22Rv1 (cell line): ENCODE measurements at regions not wholly inside any gene's neighbourhood (a gene's known extent, or its start where the extent isn't known, plus 50 kb on each side); places are given as distances from the start of the nearest gene placed in this dataset.

ENCODE experiments used
- H3K27ac ChIP-seq: fragments of 450-650 bp; 2 replicates; pipeline ENCODE4 v1.5.1; 2017
- ZFX ChIP-seq: fragments of 450-650 bp; IDR thresholded peaks from 2 replicates; pipeline ENCODE4 v1.6.1; 2017; ENCODE audit warnings: antibody characterized with exemption, borderline replicate concordance
- TF ChIP-seq, protein P1 (sequence below): fragments of 450-650 bp; IDR thresholded peaks from 2 replicates; pipeline ENCODE4 v1.5.1; 2017; ENCODE audit warnings: mild to moderate bottlenecking

DNA sequence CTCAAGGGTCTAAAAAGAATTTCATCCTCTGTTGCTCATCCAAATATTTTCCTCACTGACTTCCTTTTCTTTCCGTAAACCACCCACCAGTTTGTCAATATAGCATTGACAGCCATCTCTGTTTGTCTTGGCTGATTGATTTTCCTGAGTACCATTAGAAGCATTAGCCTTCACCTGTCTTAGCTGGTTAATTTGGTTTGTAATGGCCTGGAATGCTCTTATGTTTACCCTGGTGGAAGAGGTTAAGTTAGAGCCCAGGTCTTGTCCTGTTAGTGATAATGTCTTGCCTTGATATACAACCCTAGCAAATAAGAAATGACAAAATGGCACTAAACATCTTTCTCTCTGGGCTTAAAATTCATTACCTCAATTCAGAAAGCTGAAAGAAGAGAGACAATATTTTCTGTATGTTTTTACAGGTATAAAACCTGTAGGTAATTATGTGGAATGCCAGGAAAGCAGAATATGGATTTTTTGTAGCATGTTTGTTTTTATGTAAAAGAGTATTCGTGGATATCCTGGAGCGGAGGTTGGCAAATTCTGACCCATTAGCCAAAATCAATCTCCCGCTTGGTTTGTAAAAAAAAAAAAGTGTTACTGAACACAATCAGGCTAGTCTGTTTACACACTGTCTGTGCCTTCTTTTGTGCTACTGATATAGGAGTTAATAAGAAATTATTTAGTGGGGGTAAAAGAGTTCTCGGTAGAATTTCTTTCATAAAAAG lies 224.4 kb upstream of the DAAM1 start:
- H3K27ac ChIP-seq = no peak overlapping the region
- no peak for TF ChIP-seq ZFX
- TF ChIP-seq, protein P1, sequence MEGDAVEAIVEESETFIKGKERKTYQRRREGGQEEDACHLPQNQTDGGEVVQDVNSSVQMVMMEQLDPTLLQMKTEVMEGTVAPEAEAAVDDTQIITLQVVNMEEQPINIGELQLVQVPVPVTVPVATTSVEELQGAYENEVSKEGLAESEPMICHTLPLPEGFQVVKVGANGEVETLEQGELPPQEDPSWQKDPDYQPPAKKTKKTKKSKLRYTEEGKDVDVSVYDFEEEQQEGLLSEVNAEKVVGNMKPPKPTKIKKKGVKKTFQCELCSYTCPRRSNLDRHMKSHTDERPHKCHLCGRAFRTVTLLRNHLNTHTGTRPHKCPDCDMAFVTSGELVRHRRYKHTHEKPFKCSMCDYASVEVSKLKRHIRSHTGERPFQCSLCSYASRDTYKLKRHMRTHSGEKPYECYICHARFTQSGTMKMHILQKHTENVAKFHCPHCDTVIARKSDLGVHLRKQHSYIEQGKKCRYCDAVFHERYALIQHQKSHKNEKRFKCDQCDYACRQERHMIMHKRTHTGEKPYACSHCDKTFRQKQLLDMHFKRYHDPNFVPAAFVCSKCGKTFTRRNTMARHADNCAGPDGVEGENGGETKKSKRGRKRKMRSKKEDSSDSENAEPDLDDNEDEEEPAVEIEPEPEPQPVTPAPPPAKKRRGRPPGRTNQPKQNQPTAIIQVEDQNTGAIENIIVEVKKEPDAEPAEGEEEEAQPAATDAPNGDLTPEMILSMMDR = no peak

DNA sequence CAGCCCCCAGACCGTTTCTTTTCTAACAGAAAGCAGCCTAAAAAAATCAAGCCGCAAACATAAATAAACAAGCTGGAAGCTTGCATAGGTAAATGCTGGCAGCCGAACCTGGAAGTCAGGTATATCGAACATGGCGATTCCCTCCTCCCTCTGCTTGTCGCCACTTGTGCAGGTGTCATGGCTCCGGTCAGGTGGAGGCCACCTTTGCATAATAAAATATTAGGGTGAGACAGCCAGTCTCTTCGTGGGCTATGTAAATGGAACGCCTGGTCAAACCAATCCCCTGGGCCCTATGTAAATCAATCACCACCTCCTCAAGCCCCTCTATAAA lies 223.9 kb upstream of the DAAM1 start:
- TF ChIP-seq ZFX = no peak
- TF ChIP-seq, protein P1 = no peak
- H3K27ac ChIP-seq = no peak overlapping the region

DNA sequence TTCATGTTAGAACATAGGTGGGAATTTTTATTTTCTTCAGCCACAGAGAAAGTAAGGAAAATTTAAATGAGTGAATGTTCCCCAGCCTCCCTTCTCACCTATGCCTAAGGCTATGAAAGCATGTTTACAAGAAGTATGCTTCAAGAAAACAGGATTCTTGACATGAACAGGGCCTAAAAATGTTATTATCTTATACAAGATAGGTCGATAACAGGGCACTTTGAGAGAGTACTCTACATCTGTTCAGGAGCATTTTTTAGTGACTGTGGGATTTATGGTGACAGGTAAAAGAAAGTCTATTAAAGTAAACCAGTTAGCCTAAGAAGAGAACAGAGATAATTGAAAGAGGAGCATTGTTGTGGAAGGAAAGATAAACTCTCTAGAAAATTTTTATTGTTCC lies 222.9 kb upstream of the DAAM1 start:
- no peak overlapping the region for H3K27ac ChIP-seq
- TF ChIP-seq ZFX = no peak
- TF ChIP-seq, protein P1 = no peak

DNA sequence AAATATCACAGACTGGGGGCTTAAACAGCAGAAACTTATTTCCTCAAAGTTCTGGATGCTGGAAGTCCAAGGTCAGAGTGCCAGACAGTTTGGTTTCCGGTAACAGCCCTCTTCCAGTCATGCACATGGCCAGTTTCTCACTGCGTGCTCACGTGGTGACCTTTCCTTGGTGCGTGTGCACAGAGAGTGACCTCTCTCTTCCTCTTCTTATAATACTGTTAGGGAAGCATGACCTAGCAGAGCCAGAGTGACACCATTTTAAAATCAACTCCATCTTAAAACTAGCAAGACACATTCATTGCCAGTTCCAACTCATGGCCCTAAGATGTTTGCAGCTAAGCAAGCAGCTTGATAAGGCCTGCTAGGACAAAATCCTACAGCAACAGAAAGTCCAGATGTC lies 221.5 kb upstream of the DAAM1 start:
- TF ChIP-seq, protein P1 = no peak
- TF ChIP-seq ZFX = no peak
- H3K27ac ChIP-seq = no peak overlapping the region

DNA sequence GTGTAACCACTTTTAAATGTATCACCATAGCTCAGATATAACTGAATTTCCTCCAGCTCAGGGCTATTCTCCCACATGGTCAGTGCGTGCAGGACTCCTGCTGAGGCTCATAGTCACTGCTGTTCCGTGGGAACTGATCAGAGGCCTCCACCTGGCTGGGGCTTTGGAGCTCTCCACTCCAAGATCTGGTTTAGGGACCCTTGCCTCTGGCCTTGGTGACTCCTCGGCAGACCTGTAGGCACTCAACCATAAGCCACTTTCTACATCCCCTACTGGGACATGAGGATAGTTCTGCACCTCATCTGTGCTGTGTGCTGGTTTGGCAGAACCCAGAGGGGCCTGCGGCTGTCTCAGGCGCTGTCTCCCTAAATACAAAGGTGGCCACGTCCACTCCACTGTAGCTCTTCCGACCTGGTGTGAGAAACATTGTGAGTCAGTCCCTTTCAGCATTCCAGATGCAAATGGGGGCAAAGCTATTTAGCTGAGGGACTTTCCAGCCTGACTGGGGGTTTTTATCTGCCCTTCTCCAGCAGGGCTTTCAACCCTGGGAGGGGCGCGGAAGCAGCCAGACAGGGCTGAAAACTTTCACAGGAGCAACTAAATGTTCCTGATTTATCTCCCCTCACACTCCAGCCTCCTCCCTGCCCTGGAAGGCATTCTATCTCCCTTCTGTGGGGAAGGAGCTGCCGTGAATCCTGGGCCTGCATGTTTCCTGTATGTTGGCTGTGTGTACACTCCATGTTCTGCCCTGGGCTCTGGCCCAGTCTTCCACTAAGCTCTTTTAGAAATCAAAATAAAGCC lies 218.3 kb upstream of the DAAM1 start:
- TF ChIP-seq, protein P1 = no peak
- TF ChIP-seq ZFX = no peak
- H3K27ac ChIP-seq = no peak overlapping the region

DNA sequence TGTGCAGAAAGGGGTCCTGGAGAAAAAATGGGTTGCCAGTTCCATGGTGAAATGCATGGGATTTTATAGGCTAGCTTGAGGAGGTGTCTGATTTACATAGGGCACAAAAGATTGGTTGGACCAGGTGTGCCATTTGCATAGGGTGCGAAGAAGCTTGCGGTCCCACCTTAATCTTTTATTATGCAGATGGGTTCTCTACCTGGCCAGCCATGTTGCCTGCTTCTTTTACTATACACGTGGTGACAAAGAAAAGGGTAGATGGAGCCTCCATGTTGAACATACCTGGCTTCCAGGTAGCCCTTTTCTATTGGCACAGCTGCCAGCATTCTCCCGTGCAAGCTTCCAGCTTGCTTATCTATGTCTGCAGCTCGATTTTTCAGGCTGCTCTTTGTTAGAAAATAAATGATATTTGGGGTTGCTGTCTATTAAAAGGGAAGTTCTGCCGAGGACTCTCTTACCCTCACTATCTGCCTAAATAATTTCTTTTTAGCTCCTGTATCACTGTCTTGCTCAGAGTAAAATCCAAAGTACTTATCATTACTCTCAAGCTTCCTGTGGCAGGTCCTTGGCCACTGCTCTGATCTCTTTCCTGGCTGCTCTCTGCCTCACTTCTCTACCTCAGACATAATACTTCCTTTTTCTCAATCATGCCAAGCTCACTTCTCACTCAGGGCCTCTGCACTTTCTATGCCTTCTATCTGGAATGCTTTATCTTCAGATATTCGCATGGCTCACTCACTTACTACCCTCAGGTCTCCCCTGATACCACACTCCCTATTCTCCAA lies 216.0 kb upstream of the DAAM1 start:
- TF ChIP-seq, protein P1 = no peak
- no peak for TF ChIP-seq ZFX
- no peak overlapping the region for H3K27ac ChIP-seq
